Spleen (tissue), 7 donors: ENCODE measurements at regions not wholly inside any gene's neighbourhood (a gene's known extent, or its start where the extent isn't known, plus 50 kb on each side); places are given as distances from the start of the nearest gene placed in this dataset.

Experiments used
- POLR2A ChIP-seq, 3 donors: fragments of 450-650 bp; IDR thresholded peaks; one replicate each; pipeline ENCODE4 v1.5.1; 2017; ENCODE audit warnings: antibody characterized with exemption in 3 of 3, mild to moderate bottlenecking in 1 of 3
- POLR2AphosphoS5 ChIP-seq, 3 donors: sonication (generic); formaldehyde crosslinking; IDR thresholded peaks; one replicate each; pipeline ENCODE4 v1.5.1; 2017; ENCODE audit warnings: antibody characterized with exemption in 3 of 3
- TF ChIP-seq, protein P1 (sequence below), 11 experiments: fragments of 200-600 bp in 7 of 11; fragments of 450-650 bp in 4 of 11; sonication (generic) in 4 of 11; IDR thresholded peaks in 8 of 11; conservative IDR thresholded peaks in 3 of 11; 1 replicate in 7 of 11; 2 replicates in 4 of 11; pipeline versions ENCODE4 v1.4.0 to v1.8.0; 2016 to 2021; ENCODE audit warnings: antibody characterized with exemption in 11 of 11, inconsistent platforms in 4 of 11, mild to moderate bottlenecking in 1 of 11
- donor health status: DM: no; HTN: no; CAD: no; lungs with moderate emphysema.
- donor health status: DM: no; HTN: no; CAD: no.
- donor health status: DM: no; HTN: no; CAD: no.

DNA sequence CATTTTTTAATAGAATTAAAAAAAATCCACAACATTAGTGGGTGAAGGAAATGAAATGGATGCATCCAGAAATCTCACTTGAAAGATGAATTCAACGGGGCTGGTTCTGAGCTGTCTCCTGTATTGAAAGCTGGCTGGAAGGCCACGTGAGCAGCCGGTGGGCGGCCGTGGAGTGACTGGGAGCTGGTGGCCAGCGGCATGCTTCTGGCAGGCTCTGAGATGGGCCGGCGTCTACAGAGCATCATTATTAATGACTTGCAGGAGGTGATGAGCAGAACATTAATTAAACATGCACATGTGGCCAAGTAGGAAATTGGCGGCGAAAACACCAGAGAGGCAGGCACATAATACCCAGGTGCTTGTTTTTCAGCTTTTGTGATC, 115.6 kb upstream of the LMO4 start:
- TF ChIP-seq, protein P1, sequence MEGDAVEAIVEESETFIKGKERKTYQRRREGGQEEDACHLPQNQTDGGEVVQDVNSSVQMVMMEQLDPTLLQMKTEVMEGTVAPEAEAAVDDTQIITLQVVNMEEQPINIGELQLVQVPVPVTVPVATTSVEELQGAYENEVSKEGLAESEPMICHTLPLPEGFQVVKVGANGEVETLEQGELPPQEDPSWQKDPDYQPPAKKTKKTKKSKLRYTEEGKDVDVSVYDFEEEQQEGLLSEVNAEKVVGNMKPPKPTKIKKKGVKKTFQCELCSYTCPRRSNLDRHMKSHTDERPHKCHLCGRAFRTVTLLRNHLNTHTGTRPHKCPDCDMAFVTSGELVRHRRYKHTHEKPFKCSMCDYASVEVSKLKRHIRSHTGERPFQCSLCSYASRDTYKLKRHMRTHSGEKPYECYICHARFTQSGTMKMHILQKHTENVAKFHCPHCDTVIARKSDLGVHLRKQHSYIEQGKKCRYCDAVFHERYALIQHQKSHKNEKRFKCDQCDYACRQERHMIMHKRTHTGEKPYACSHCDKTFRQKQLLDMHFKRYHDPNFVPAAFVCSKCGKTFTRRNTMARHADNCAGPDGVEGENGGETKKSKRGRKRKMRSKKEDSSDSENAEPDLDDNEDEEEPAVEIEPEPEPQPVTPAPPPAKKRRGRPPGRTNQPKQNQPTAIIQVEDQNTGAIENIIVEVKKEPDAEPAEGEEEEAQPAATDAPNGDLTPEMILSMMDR (IDR thresholded peaks at IDR 0.05 in 8 of 11, conservative IDR thresholded peaks at IDR 0.05 in 3 of 11), result no peak
- no peak for TF ChIP-seq POLR2A (IDR thresholded peaks at IDR 0.05)
- TF ChIP-seq POLR2AphosphoS5 (IDR thresholded peaks at IDR 0.05), result no peak
